GM12878 (cell line): ENCODE measurements at regions not wholly inside any gene's neighbourhood (a gene's known extent, or its start where the extent isn't known, plus 50 kb on each side); places are given as distances from the start of the nearest gene placed in this dataset.

Experiments
- ASH2L ChIP-seq: fragments of 300-600, 200-600 bp; sonication (generic); IDR thresholded peaks from 2 replicates; pipeline ENCODE4 v1.6.1; 2017; ENCODE audit warnings: low read depth, mild to moderate bottlenecking, borderline replicate concordance
- BHLHE40 ChIP-seq, 2 experiments: fragments of 450-650 bp in 1 of 2; IDR thresholded peaks; 2 replicates each; pipeline ENCODE4 v1.6.1; 2011 to 2017; ENCODE audit warnings: low read depth in 2 of 2, borderline replicate concordance in 1 of 2, improper control_type of control experiment in 1 of 2, low read length in 1 of 2, mild to moderate bottlenecking in 1 of 2
- CHD1 ChIP-seq: IDR thresholded peaks from 2 replicates; pipeline ENCODE4 v1.6.1; 2012; ENCODE audit warnings: low read depth, low read length, improper control_type of control experiment
- CREB1 ChIP-seq: IDR thresholded peaks from 2 replicates; pipeline ENCODE4 v1.6.1; 2012; ENCODE audit warnings: low read depth, mild to moderate bottlenecking, inconsistent platforms
- HDAC2 ChIP-seq: fragments of 200-600 bp; sonication (generic); IDR thresholded peaks from 2 replicates; pipeline ENCODE4 v1.6.1; 2017
- IKZF2 ChIP-seq, 2 experiments: fragments of 450-650 bp; IDR thresholded peaks; 2 replicates each; pipeline ENCODE4 v1.6.1; 2017; ENCODE audit warnings: mild to moderate bottlenecking in 2 of 2, moderate library complexity in 2 of 2
- MEF2A ChIP-seq: IDR thresholded peaks from 2 replicates; pipeline ENCODE4 v1.6.1; 2011; ENCODE audit warnings: low read depth, mild to moderate bottlenecking, low read length, moderate library complexity; ENCODE audit not compliant: insufficient read depth
- MEF2B ChIP-seq: fragments of 450-650 bp; IDR thresholded peaks from 2 replicates; pipeline ENCODE4 v1.6.1; 2018; ENCODE audit warnings: mild to moderate bottlenecking, moderate library complexity; ENCODE audit not compliant: partially characterized antibody, poor library complexity, severe bottlenecking
- MYC ChIP-seq: IDR thresholded peaks from 2 replicates; pipeline ENCODE4 v1.6.1; 2011; ENCODE audit warnings: mild to moderate bottlenecking, low read length, moderate library complexity, inconsistent platforms; ENCODE audit not compliant: insufficient read depth, insufficient replicate concordance, insufficient read length, severe bottlenecking
- NFIC ChIP-seq: IDR thresholded peaks from 2 replicates; pipeline ENCODE4 v1.6.1; 2012; ENCODE audit warnings: low read depth, mild to moderate bottlenecking, inconsistent platforms, low read length, moderate library complexity
- NFXL1 ChIP-seq: fragments of 450-650 bp; IDR thresholded peaks from 2 replicates; pipeline ENCODE4 v1.6.1; 2017; ENCODE audit warnings: antibody characterized with exemption, mild to moderate bottlenecking, borderline replicate concordance
- NR2F1 ChIP-seq: fragments of 450-650 bp; conservative IDR thresholded peaks from 2 replicates; pipeline ENCODE4 v1.6.1; 2017; ENCODE audit warnings: mild to moderate bottlenecking
- RAD21 ChIP-seq: IDR thresholded peaks from 2 replicates; pipeline ENCODE4 v1.6.1; 2011; ENCODE audit warnings: mild to moderate bottlenecking, low read depth, low read length, moderate library complexity; ENCODE audit not compliant: insufficient read depth
- RELA ChIP-seq: fragments of 450-650 bp; IDR thresholded peaks from 2 replicates; pipeline ENCODE4 v1.8.0; 2014; ENCODE audit warnings: borderline replicate concordance; ENCODE audit not compliant: partially characterized antibody
- RUNX3 ChIP-seq: IDR thresholded peaks from 2 replicates; pipeline ENCODE4 v1.6.1; 2012; ENCODE audit warnings: low read length, inconsistent platforms
- SIX5 ChIP-seq: IDR thresholded peaks from 2 replicates; pipeline ENCODE4 v1.6.1; 2011; ENCODE audit warnings: mild to moderate bottlenecking, low read depth, low read length, moderate library complexity; ENCODE audit not compliant: severe bottlenecking
- SREBF1 ChIP-seq: IDR thresholded peaks from 2 replicates; pipeline ENCODE4 v1.6.1; 2012; ENCODE audit warnings: mild to moderate bottlenecking, low read length
- STAT3 ChIP-seq: IDR thresholded peaks from 2 replicates; pipeline ENCODE4 v1.6.1; 2011; ENCODE audit warnings: low read depth, low read length, improper control_type of control experiment
- TBL1XR1 ChIP-seq: IDR thresholded peaks from 2 replicates; pipeline ENCODE4 v1.6.1; 2012; ENCODE audit warnings: low read depth, low read length, improper control_type of control experiment
- TCF12 ChIP-seq: IDR thresholded peaks from 2 replicates; pipeline ENCODE4 v1.6.1; 2011; ENCODE audit warnings: low read depth, mild to moderate bottlenecking, low read length
- YBX1 ChIP-seq: fragments of 450-650 bp; IDR thresholded peaks from 2 replicates; pipeline ENCODE4 v1.6.1; 2016; ENCODE audit warnings: antibody characterized with exemption
- ZNF24 ChIP-seq: fragments of 450-650 bp; IDR thresholded peaks from 2 replicates; pipeline ENCODE4 v1.6.1; 2017; ENCODE audit warnings: antibody characterized with exemption, mild to moderate bottlenecking
- TF ChIP-seq, protein P1 (sequence below): IDR thresholded peaks from 2 replicates; pipeline ENCODE4 v1.6.1; 2011; ENCODE audit warnings: low read depth, mild to moderate bottlenecking, low read length, moderate library complexity, borderline replicate concordance; ENCODE audit errors: extremely low read depth
- TF ChIP-seq, protein P2 (sequence below): fragments of 450-650 bp; IDR thresholded peaks from 2 replicates; pipeline ENCODE4 v1.6.1; 2017; ENCODE audit warnings: mild to moderate bottlenecking
- TF ChIP-seq, protein P3 (sequence below): IDR thresholded peaks from 2 replicates; pipeline ENCODE4 v1.6.1; 2011; ENCODE audit warnings: borderline replicate concordance, low read depth, mild to moderate bottlenecking, moderate library complexity, low read length; ENCODE audit not compliant: insufficient read depth, poor library complexity, severe bottlenecking
- TF ChIP-seq, protein P4 (sequence below): fragments of 450-650 bp; IDR thresholded peaks from 2 replicates; pipeline ENCODE4 v1.6.1; 2016; ENCODE audit warnings: mild to moderate bottlenecking

DNA sequence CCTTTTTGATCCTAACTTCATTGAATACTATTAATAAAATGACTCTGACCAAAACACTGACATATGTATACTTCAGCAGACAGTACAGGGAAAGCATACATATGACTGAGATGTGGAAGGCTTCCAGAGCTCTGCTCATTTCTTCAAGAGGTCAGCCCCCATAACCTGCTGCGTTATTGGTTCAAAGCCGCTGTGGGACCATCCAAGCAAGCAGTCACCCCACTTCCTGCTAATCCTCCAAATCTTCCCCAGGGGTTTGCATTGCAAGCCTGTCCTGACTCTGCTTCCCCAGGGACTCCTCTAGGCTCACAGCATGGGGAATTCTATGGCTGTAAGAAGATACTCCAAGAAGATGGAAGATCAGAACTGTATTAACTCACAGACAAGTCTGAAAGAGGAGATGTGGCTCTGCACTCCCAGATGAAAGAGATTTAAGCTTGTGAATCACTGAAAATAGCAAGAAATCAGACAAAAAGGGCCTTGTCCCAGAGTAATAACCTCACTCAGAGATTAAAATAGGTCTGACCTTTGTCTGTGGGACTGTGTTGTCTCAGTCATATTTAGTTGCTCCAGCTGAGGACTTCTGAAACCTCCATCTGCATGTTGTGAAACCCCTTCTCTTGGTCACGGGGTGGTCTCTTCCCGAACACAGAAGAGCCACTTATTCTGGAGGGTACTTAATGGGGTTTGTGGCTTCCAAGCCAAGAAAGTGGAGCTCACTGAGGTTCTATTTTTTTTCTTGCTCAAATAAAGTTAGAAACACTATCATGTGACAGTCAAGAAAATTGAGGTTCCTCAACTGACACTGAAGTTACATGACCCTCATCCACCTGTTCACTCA, 101.5 kb upstream of the MARCKS start (continued):
- TF ChIP-seq TCF12 (0 out of 2 replicates have a peak, but pooled peaks have one; percentile 57), RELA (no peak), YBX1 (no peak), STAT3 (no peak), ZNF24 (no peak), BHLHE40 (IDR thresholded peaks at IDR 0.05; ENCODE audit: borderline replicate concordance in 1 of 2, low read depth in 2 of 2, low read length in 1 of 2) (0 out of 4 replicates have a peak, but pooled peaks of 1 of the 2 experiments have one; percentile 16), MYC (no peak), MEF2A (peak; percentile 87), IKZF2 (IDR thresholded peaks at IDR 0.05) (peak; percentile 62 to 64; a peak in 3 of 4 replicates), NR2F1 (peak; percentile 45; the same call in 1 of the 2 replicates), SIX5 (no peak), CHD1 (no peak), NFIC (peak; percentile 88), RAD21 (0 out of 2 replicates have a peak, but pooled peaks have one; percentile 1), HDAC2 (no peak), MEF2B (peak; percentile 78), SREBF1 (no peak), CREB1 (no peak), TBL1XR1 (0 out of 2 replicates have a peak, but pooled peaks have one; percentile 13), ASH2L (0 out of 2 replicates have a peak, but pooled peaks have one; percentile 31), NFXL1 (no peak), RUNX3 (peak; percentile 82)
- TF ChIP-seq, protein P1, sequence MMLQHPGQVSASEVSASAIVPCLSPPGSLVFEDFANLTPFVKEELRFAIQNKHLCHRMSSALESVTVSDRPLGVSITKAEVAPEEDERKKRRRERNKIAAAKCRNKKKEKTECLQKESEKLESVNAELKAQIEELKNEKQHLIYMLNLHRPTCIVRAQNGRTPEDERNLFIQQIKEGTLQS, result no peak
- TF ChIP-seq, protein P2, sequence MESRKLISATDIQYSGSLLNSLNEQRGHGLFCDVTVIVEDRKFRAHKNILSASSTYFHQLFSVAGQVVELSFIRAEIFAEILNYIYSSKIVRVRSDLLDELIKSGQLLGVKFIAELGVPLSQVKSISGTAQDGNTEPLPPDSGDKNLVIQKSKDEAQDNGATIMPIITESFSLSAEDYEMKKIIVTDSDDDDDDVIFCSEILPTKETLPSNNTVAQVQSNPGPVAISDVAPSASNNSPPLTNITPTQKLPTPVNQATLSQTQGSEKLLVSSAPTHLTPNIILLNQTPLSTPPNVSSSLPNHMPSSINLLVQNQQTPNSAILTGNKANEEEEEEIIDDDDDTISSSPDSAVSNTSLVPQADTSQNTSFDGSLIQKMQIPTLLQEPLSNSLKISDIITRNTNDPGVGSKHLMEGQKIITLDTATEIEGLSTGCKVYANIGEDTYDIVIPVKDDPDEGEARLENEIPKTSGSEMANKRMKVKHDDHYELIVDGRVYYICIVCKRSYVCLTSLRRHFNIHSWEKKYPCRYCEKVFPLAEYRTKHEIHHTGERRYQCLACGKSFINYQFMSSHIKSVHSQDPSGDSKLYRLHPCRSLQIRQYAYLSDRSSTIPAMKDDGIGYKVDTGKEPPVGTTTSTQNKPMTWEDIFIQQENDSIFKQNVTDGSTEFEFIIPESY, result no peak
- TF ChIP-seq, protein P3, sequence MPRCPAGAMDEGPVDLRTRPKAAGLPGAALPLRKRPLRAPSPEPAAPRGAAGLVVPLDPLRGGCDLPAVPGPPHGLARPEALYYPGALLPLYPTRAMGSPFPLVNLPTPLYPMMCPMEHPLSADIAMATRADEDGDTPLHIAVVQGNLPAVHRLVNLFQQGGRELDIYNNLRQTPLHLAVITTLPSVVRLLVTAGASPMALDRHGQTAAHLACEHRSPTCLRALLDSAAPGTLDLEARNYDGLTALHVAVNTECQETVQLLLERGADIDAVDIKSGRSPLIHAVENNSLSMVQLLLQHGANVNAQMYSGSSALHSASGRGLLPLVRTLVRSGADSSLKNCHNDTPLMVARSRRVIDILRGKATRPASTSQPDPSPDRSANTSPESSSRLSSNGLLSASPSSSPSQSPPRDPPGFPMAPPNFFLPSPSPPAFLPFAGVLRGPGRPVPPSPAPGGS, result peak; percentile 13
- TF ChIP-seq, protein P4, sequence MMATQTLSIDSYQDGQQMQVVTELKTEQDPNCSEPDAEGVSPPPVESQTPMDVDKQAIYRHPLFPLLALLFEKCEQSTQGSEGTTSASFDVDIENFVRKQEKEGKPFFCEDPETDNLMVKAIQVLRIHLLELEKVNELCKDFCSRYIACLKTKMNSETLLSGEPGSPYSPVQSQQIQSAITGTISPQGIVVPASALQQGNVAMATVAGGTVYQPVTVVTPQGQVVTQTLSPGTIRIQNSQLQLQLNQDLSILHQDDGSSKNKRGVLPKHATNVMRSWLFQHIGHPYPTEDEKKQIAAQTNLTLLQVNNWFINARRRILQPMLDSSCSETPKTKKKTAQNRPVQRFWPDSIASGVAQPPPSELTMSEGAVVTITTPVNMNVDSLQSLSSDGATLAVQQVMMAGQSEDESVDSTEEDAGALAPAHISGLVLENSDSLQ, result no peak
